HG03066 (cell line): ENCODE measurements at regions not wholly inside any gene's neighbourhood (a gene's known extent, or its start where the extent isn't known, plus 50 kb on each side); places are given as distances from the start of the nearest gene placed in this dataset.
"Not testable (repeated sequence)": the region's sequence is repeated elsewhere in the genome, so short reads cannot be mapped to it uniquely, and the experiment has no call there.

Experiments used
- ATAC-seq: cut with Tn5 transposase; IDR thresholded peaks from one replicate; pipeline ENCODE4 v1.9.1; 2021; ENCODE audit warnings: low read depth; ENCODE audit not compliant: unreplicated experiment

- ATAC-seq: no peak
Observed at GRCh38 chr18:39134255-39134654, 1568.7 kb upstream of the CELF4 start.

GRCh38 chr18:39127538-39127937 is 1561.9 kb upstream of the CELF4 start:
- ATAC-seq: not testable (repeated sequence)

GRCh38 chr18:39113790-39114189 is 1548.2 kb upstream of the CELF4 start:
- no peak for ATAC-seq

DNA sequence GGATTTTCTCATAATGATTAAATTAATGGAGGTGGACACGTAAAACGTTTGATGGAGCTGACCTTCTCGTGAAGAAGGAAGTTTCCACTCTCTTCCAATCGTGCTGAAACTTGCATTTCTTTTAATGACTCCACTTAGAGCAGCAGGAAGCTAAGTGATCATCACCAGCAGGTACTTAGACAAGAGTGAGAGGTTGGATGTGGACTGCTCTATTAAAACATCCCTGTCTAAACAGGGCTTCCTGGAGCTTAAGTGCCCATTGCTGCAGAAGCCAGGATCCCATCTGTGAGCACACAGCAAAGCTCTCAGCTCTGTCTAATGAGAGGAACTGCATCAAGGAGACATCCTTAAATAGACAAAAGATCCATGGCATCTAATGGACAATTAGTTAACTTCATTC is 1539.5 kb upstream of the CELF4 start:
- ATAC-seq: no peak

DNA sequence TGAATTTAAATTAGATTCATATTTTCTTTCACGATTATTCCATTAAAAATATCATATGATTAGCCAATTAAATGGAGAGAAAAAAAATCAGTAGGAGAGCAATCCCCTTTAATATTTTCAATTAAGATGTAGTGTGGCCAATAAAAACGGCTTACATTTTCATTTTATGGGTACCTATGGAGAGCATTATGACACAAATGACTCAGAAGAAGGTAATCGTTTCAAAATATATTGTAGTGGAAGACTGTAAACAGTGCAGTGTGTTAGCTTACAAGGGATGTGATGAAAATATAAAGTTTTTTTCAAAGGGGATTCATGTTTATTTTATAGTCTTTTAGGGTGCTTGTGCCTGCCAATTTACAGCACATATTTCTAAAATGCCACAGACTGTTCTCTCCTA is 1507.4 kb upstream of the CELF4 start:
- no peak for ATAC-seq

- no peak for ATAC-seq
Observed at GRCh38 chr18:39062426-39062825, 1496.8 kb upstream of the CELF4 start.

GRCh38 chr18:39058386-39059000 is 1492.9 kb upstream of the CELF4 start:
- ATAC-seq: no peak

- no peak for ATAC-seq
Observed at GRCh38 chr18:39057423-39058064, 1491.9 kb upstream of the CELF4 start.

DNA sequence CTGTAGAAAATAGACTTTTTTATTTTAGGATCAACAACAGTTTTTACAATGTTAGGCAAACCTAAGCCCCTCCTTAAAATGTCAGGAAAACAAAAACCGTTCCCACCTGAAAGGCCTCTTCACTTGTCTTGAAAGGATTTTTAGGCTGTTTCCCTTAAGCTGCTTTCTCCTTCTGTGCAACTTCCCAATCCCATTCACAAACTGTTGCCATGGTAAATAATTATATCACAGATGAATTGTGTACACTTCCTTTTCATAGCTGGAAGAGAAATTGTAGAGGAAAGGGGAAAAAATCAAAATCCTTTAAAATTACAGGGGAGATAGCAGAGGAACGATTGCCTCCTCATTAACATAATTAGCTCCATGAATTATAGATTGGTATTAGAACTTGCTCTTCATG is 1488.0 kb upstream of the CELF4 start:
- ATAC-seq: no peak

DNA sequence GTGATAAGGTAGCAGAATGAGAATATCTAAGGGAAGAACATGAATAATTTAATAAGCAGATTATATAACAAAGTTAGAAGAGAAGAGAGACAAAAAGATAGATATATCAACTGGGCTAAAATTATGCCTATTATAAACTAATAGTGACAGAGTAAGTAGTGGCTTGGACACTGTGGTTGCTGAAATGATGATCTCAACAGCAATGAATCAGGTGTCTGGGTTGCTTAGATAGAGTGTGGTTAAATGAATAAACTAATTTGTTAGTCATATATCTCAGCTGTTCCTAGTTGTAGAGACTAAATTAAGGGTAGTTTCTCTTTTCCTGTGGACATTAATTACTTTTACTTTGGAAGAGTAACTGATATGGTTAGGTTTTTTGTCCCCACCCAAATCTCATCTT is 1485.4 kb upstream of the CELF4 start:
- no peak for ATAC-seq

GRCh38 chr18:39039813-39040212 is 1474.2 kb upstream of the CELF4 start:
- ATAC-seq: no peak

DNA sequence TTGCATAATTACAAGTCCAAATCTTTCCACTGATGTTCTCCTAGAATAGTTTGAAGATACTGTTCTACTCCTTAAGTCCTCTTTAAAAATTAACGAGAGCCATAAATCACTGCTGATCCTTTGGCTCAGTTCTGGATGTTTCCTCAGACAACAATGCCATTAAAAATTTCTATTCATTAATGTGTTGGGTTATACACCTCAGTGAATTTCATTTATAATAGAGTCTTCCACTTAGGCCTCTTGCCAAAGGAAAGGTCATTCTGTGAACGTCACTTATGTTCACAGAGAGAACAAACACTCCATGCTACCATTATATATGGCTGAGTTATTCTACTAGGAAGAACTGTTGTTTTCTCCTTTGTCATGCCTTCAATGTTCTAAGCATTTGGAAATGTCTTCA is 1472.3 kb upstream of the CELF4 start:
- ATAC-seq: no peak

DNA sequence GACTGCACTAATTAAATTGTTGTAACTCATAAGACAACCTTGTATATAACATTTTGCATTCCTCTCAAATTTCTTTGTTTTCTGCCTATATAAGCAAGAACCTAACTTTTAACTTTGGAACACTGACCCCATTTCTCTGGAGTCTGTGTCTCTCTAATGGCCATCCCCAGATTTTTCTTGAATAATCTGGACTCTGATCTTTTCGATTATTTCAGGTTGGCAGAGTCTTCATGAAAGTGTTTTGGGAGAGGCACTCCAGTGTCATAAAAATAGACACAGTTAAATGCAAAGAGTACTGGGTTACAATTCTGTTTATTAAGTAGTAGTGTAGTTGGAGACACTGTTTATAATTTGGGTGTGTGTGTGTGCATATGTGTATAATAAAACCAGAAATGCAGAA is 1467.7 kb upstream of the CELF4 start:
- ATAC-seq: no peak

DNA sequence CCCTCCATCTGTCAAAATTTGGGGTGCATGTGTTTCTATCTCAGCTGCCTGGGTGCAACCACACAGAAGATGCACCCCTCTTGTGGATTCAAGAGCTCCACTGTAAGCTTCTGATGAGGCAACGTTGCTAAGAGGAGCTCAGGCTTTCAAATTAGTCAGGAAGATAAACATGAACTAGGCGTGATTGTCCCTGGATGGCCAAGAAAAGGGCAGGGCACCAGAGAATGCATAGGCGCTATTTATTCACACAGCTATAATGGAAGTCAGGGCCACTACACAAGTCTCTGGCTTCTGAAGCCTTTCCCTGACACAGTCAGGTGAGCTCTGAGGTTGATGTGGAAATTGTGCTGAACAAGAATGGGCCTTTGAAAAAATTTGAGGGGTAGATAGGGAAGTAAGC is 1466.0 kb upstream of the CELF4 start:
- ATAC-seq: no peak

DNA sequence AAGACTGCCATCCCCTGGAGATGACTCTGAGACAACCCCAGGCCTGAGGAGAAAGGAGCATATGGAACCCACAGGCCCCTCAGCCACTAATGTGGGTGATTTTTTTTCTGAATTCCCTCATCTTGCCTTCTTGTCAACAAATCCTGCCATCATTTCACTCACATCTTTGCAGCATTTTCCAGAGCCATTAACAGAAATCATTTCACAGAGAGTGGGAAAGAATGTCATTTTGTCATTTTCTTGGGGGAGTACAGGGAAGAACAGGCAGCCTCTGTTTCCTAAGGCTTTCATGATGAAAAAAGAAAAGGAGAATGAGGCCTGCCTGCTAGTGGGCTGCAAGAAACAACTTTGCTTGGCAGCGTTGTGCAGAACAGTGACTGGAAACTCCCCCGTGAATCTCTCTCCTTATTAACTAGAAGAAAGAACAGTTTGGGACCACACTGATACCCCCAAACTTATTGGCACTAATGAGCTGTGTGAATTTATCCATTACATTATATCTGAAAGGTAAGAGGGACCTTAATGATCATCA is 1464.6 kb upstream of the CELF4 start:
- no peak for ATAC-seq

- no peak for ATAC-seq
Observed at GRCh38 chr18:39025531-39025930, 1459.9 kb upstream of the CELF4 start.

DNA sequence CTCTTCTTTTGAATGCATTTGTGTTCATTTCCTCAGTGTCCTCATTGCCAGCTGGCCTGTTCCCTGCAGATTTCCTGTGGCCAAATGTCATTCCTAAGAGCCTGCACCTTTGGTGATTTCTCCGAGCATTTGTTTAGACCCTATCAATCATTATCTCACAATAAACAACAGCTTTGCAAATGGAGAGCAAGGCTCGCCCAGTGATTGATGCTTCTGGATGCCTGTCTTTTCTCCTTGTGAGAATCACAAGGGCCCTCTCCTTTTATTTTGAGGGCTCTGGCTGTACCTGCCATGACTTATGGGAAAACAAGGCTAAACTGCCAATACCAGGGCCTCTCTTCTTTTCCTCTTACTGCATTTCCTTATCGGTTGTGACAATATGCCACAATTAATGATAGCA is 1454.4 kb upstream of the CELF4 start:
- no peak for ATAC-seq

- no peak for ATAC-seq
Observed at GRCh38 chr18:39007031-39007902, 1441.7 kb upstream of the CELF4 start.

GRCh38 chr18:38996056-38996455 is 1430.5 kb upstream of the CELF4 start:
- no peak for ATAC-seq

DNA sequence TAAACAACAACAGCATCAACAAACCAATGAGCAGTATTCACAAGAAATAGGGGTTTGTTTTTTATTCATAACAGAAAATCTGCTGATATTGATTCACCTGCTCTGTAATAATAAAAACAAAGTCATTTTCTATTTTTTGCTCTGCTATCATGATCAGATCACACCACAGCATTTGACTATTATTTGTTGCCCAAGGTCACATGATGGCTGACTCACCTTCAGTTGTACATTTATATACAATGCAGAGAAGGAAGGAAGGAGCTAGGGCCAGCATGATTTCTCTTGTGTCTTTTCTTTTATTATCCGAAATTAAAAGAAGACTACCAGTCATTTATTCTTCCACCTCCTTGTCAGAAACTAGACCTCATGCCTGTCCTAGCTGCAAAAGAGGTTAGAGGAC is 1427.7 kb upstream of the CELF4 start:
- ATAC-seq: no peak

DNA sequence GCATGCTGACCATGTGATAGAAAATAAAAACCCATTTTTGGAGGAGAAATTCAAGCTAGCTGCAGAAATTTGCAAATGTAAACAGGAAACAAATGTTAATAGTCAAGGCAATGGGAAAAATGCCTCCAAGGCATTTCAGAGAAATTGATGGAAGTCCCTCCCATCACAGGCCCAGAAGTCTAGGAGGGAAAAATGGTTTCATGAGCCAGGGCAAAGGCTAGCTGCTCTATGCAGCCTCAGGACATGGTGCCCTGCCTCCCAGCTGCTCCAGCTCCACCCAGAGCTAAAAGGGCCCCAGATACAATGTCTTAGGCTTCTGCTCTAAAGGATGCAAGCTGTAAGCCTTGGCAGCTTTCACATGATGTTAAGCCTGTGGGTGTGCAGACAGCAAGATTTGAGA is 1419.4 kb upstream of the CELF4 start:
- no peak for ATAC-seq
